H9 (cell line): ENCODE measurements at regions not wholly inside any gene's neighbourhood (a gene's known extent, or its start where the extent isn't known, plus 50 kb on each side); places are given as distances from the start of the nearest gene placed in this dataset.

Source experiments
- DNase-seq: peaks from one replicate; pipeline ENCODE4 v3.0.0-alpha.2; 2017
- H2AFZ ChIP-seq: one replicate; pipeline ENCODE4 v1.6.1; 2013; ENCODE audit warnings: mild to moderate bottlenecking, low read length, control low read depth, moderate library complexity
- H2AK5ac ChIP-seq: 2 replicates; pipeline ENCODE4 v1.6.1; 2013; ENCODE audit warnings: low read length, control low read depth, mixed read lengths; ENCODE audit not compliant: insufficient read length
- H2BK120ac ChIP-seq: one replicate; pipeline ENCODE4 v1.6.1; 2013; ENCODE audit warnings: low read depth, mild to moderate bottlenecking, low read length, control low read depth, inconsistent platforms; ENCODE audit not compliant: poor library complexity, severe bottlenecking
- H2BK12ac ChIP-seq: 2 replicates; pipeline ENCODE4 v1.6.1; 2013; ENCODE audit warnings: low read length, control low read depth, mixed read lengths, low read depth; ENCODE audit not compliant: insufficient read length
- H2BK15ac ChIP-seq: 2 replicates; pipeline ENCODE4 v1.6.1; 2013; ENCODE audit warnings: low read depth, low read length, control low read depth
- H2BK20ac ChIP-seq: one replicate; pipeline ENCODE4 v1.6.1; 2013; ENCODE audit warnings: low read depth, mild to moderate bottlenecking, low read length, control low read depth, inconsistent platforms; ENCODE audit not compliant: poor library complexity, severe bottlenecking
- H2BK5ac ChIP-seq: 2 replicates; pipeline ENCODE4 v1.6.1; 2013; ENCODE audit warnings: low read length, control low read depth, mixed read lengths; ENCODE audit not compliant: insufficient read length
- H3K14ac ChIP-seq: 2 replicates; pipeline ENCODE4 v1.6.1; 2013; ENCODE audit warnings: low read length, control low read depth; ENCODE audit not compliant: insufficient read depth
- H3K18ac ChIP-seq: 2 replicates; pipeline ENCODE4 v1.6.1; 2013; ENCODE audit warnings: low read depth, mild to moderate bottlenecking, mixed read lengths, low read length, control low read depth; ENCODE audit not compliant: insufficient read length
- H3K23ac ChIP-seq: 2 replicates; pipeline ENCODE4 v1.6.1; 2013; ENCODE audit warnings: low read length, control low read depth, mixed read lengths, low read depth; ENCODE audit not compliant: insufficient read length
- H3K23me2 ChIP-seq: 2 replicates; pipeline ENCODE4 v1.6.1; 2013; ENCODE audit warnings: low read depth, mild to moderate bottlenecking, mixed read lengths, low read length, control low read depth; ENCODE audit not compliant: insufficient read length, poor library complexity, severe bottlenecking
- H3K27ac ChIP-seq: 2 replicates; pipeline ENCODE4 v1.5.1; 2013; ENCODE audit warnings: low read length, control low read depth, mixed read lengths, low read depth; ENCODE audit not compliant: insufficient read length
- H3K27me3 ChIP-seq: 2 replicates; pipeline ENCODE4 v1.6.1; 2013; ENCODE audit warnings: low read length, control low read depth, inconsistent platforms; ENCODE audit not compliant: insufficient read depth
- H3K4ac ChIP-seq: 2 replicates; pipeline ENCODE4 v1.6.1; 2013; ENCODE audit warnings: low read depth, mild to moderate bottlenecking, control low read depth, inconsistent platforms, low read length, moderate library complexity
- H3K4me1 ChIP-seq: 2 replicates; pipeline ENCODE4 v1.6.1; 2013; ENCODE audit warnings: low read length, control low read depth, inconsistent platforms; ENCODE audit not compliant: insufficient read depth
- H3K4me2 ChIP-seq: 2 replicates; pipeline ENCODE4 v1.6.1; 2013; ENCODE audit warnings: low read length, control low read depth, mixed read lengths; ENCODE audit not compliant: insufficient read length, insufficient read depth
- H3K56ac ChIP-seq: 2 replicates; pipeline ENCODE4 v1.6.1; 2013; ENCODE audit warnings: low read depth, mild to moderate bottlenecking, mixed read lengths, low read length, control low read depth; ENCODE audit not compliant: insufficient read length
- H3K79me1 ChIP-seq: 2 replicates; pipeline ENCODE4 v1.6.1; 2013; ENCODE audit warnings: low read depth, mild to moderate bottlenecking, moderate library complexity, low read length, control low read depth, inconsistent platforms; ENCODE audit not compliant: insufficient read depth, poor library complexity, severe bottlenecking
- H3K79me2 ChIP-seq: 2 replicates; pipeline ENCODE4 v1.6.1; 2013; ENCODE audit warnings: low read length, control low read depth, inconsistent platforms; ENCODE audit not compliant: insufficient read depth
- H3K9ac ChIP-seq: 2 replicates; pipeline ENCODE4 v1.6.1; 2013; ENCODE audit warnings: low read length, control low read depth, mixed read lengths; ENCODE audit not compliant: insufficient read length; ENCODE audit errors: extremely low read depth
- H3K9me3 ChIP-seq: one replicate; pipeline ENCODE4 v1.6.1; 2013; ENCODE audit warnings: low read depth, low read length, inconsistent platforms; ENCODE audit not compliant: control insufficient read depth
- H3T11ph ChIP-seq: one replicate; pipeline ENCODE4 v1.6.1; 2013; ENCODE audit warnings: mild to moderate bottlenecking, low read length, control low read depth, inconsistent platforms
- H4K20me1 ChIP-seq: one replicate; pipeline ENCODE4 v1.6.1; 2013; ENCODE audit not compliant: control insufficient read depth, insufficient read length, insufficient read depth
- H4K5ac ChIP-seq: 2 replicates; pipeline ENCODE4 v1.6.1; 2013; ENCODE audit warnings: low read depth, mild to moderate bottlenecking, mixed read lengths, low read length, control low read depth; ENCODE audit not compliant: insufficient read length
- H4K8ac ChIP-seq: replicated peaks from 2 replicates; pipeline ENCODE4 v1.6.1; 2013; ENCODE audit warnings: low read length, control low read depth, mixed read lengths, low read depth; ENCODE audit not compliant: insufficient read length
- H4K91ac ChIP-seq: 2 replicates; pipeline ENCODE4 v1.6.1; 2013; ENCODE audit warnings: low read depth, mild to moderate bottlenecking, moderate library complexity, mixed read lengths, low read length, control low read depth; ENCODE audit not compliant: insufficient read length
- H3K27ac Mint-ChIP-seq, 3 experiments: 2 replicates in 2 of 3; 3 replicates in 1 of 3; pipeline ENCODE4 v1.8.0; 2020 to 2021; ENCODE audit warnings: mixed read lengths in 3 of 3, mild to moderate bottlenecking in 1 of 3, moderate library complexity in 1 of 3
- H3K27me3 Mint-ChIP-seq: 2 replicates; pipeline ENCODE4 v1.8.0; 2021; ENCODE audit warnings: low read depth, mild to moderate bottlenecking, moderate library complexity, mixed read lengths
- H3K36me3 Mint-ChIP-seq, 3 experiments: 2 replicates in 2 of 3; 3 replicates in 1 of 3; pipeline ENCODE4 v1.8.0; 2020 to 2021; ENCODE audit warnings: low read depth in 3 of 3, mixed read lengths in 3 of 3; ENCODE audit not compliant: insufficient read depth in 1 of 3
- H3K4me1 Mint-ChIP-seq, 2 experiments: 2 replicates each; pipeline ENCODE4 v1.8.0; 2020; ENCODE audit warnings: mixed read lengths in 2 of 2
- H3K4me3 Mint-ChIP-seq, 2 experiments: 2 replicates in 1 of 2; 3 replicates in 1 of 2; pipeline ENCODE4 v1.8.0; 2020 to 2021; ENCODE audit warnings: mild to moderate bottlenecking in 2 of 2, mixed read lengths in 2 of 2, moderate library complexity in 1 of 2
- H3K9me3 Mint-ChIP-seq, 2 experiments: 2 replicates in 1 of 2; 3 replicates in 1 of 2; pipeline ENCODE4 v1.8.0; 2020; ENCODE audit warnings: mild to moderate bottlenecking in 2 of 2, mixed read lengths in 2 of 2, moderate library complexity in 1 of 2
- WGBS: extraction: QIAGEN DNeasy Blood & Tissue Kit; methylation state at CpG from one replicate; pipeline ENCODE4 v1.1.7; 2013; ENCODE audit warnings: missing lambda C conversion rate, low lambda C conversion rate, mixed read lengths; ENCODE audit not compliant: insufficient read length; ENCODE audit errors: extremely low coverage; 5-methylcytosine and 5-hydroxymethylcytosine counted together
- TF ChIP-seq, protein P1 (sequence below): fragments of 200-600 bp; sonication (generic); conservative IDR thresholded peaks from 3 replicates; pipeline ENCODE4 v1.8.0; 2021; ENCODE audit warnings: antibody characterized with exemption, mild to moderate bottlenecking

DNA sequence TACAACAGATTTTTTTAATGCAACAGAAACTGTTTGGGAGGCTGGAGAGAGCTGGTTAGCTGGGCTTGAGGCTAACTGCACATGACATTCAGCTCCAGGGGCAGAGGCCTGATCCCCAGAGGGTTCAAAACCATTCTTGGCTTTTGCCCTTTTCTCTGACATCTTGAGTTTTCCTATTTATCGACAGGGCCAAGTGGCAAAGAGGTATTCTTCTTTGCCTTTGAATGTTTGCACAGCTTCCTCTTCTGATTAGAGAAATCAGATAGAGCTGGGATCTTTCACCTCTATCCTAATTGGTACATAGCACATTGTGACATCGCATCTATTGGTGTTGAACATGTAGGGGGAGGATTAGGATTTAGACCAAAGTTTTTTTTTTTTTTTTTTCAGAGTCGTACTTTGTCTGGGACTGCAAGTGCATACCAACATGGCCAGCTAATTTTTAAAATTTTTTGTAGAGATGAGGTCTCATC, 143.7 kb downstream of the ACTBL2 start:
- Histone ChIP-seq H3T11ph (no peak overlapping the region), H3K27ac (no peak overlapping the region), H3K18ac (no peak overlapping the region), H3K56ac (no peak overlapping the region), H3K23me2 (no peaks in the 10 kb centered on the region), H3K9ac (no peak overlapping the region), H2BK12ac (no peak overlapping the region), H3K4me2 (no peak overlapping the region), H3K4me1 (no peaks in the 10 kb centered on the region), H2BK5ac (no peak overlapping the region), H4K5ac (no peak overlapping the region), H3K79me1 (no peaks in the 10 kb centered on the region), H4K20me1 (no peaks in the 10 kb centered on the region), H2BK15ac (no peak overlapping the region), H2BK120ac (no peak overlapping the region), H3K23ac (no peak overlapping the region), H3K4ac (no peak overlapping the region), H4K8ac (no peak overlapping the region), H2AK5ac (no peak overlapping the region), H3K79me2 (no peaks in the 10 kb centered on the region), H3K27me3 (no peaks in the 10 kb centered on the region), H2AFZ (no peak overlapping the region), H4K91ac (no peak overlapping the region), H3K9me3 (no peaks in the 10 kb centered on the region), H2BK20ac (no peak overlapping the region), H3K14ac (no peak overlapping the region)
- TF ChIP-seq, protein P1, sequence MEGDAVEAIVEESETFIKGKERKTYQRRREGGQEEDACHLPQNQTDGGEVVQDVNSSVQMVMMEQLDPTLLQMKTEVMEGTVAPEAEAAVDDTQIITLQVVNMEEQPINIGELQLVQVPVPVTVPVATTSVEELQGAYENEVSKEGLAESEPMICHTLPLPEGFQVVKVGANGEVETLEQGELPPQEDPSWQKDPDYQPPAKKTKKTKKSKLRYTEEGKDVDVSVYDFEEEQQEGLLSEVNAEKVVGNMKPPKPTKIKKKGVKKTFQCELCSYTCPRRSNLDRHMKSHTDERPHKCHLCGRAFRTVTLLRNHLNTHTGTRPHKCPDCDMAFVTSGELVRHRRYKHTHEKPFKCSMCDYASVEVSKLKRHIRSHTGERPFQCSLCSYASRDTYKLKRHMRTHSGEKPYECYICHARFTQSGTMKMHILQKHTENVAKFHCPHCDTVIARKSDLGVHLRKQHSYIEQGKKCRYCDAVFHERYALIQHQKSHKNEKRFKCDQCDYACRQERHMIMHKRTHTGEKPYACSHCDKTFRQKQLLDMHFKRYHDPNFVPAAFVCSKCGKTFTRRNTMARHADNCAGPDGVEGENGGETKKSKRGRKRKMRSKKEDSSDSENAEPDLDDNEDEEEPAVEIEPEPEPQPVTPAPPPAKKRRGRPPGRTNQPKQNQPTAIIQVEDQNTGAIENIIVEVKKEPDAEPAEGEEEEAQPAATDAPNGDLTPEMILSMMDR = no peak
- Mint-ChIP-seq H3K4me1 (no peaks in the 10 kb centered on the region), H3K27ac (no peak overlapping the region; a peak in 1 of 7 replicates), H3K9me3 (no peaks in the 10 kb centered on the region), H3K36me3 (no peaks in the 10 kb centered on the region), H3K27me3 (no peaks in the 10 kb centered on the region), H3K4me3 (no peak overlapping the region)
- no CpG with 5 or more reads among the region's 3 CpGs for WGBS
- no peak for DNase-seq
